Effector memory CD4-positive, alpha-beta T cell (primary cell): ENCODE measurements at regions not wholly inside any gene's neighbourhood (a gene's known extent, or its start where the extent isn't known, plus 50 kb on each side); places are given as distances from the start of the nearest gene placed in this dataset.

Source experiments
- DNase-seq, 3 donors: peaks; one replicate each; pipeline ENCODE4 v3.0.0-alpha.2; 2020
- H3K27ac ChIP-seq: 2 replicates; pipeline ENCODE4 v1.7.0; 2013; ENCODE audit warnings: mild to moderate bottlenecking, low read length, moderate library complexity; ENCODE audit not compliant: insufficient read depth, poor library complexity, severe bottlenecking
- H3K27me3 ChIP-seq: replicated peaks from 2 replicates; pipeline ENCODE4 v1.7.0; 2013; ENCODE audit warnings: mild to moderate bottlenecking, low read length; ENCODE audit not compliant: insufficient read depth, control insufficient read depth, poor library complexity, severe bottlenecking
- H3K36me3 ChIP-seq: 2 replicates; pipeline ENCODE4 v1.7.0; 2013; ENCODE audit warnings: mild to moderate bottlenecking, low read length, moderate library complexity; ENCODE audit not compliant: control insufficient read depth, insufficient read depth
- H3K4me1 ChIP-seq: 2 replicates; pipeline ENCODE4 v1.7.0; 2013; ENCODE audit warnings: low read length, mild to moderate bottlenecking; ENCODE audit not compliant: control insufficient read depth, insufficient read depth, poor library complexity, severe bottlenecking
- H3K4me3 ChIP-seq: 2 replicates; pipeline ENCODE4 v1.7.0; 2013; ENCODE audit warnings: low read length, low read depth, mild to moderate bottlenecking; ENCODE audit not compliant: insufficient read depth, poor library complexity, severe bottlenecking
- H3K9me3 ChIP-seq: 2 replicates; pipeline ENCODE4 v1.7.0; 2013; ENCODE audit warnings: mild to moderate bottlenecking, low read length, moderate library complexity; ENCODE audit not compliant: control insufficient read depth

DNA sequence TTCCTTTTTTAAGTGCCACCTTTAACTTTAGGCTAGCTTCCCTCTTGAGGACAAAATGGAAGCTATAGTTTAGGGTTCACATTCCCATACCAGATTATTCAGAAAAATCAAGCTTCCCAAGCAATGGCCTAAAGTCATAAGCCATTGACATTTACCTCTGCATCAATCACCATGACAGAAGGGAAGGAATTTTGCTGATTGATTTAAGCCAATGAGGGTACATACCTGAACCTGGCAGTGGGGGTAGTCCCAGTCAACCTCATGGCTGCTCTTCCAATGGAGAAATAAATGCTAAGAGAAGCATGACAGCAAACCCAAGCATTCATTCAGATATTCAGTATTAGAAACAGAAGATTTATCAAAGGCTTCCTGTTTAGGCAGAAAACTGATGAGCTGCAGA lies 128.4 kb upstream of the CREB1 start:
- no peak for DNase-seq
- H3K27ac ChIP-seq = no peak overlapping the region
- H3K27me3 ChIP-seq = no peaks in the 10 kb centered on the region

DNA sequence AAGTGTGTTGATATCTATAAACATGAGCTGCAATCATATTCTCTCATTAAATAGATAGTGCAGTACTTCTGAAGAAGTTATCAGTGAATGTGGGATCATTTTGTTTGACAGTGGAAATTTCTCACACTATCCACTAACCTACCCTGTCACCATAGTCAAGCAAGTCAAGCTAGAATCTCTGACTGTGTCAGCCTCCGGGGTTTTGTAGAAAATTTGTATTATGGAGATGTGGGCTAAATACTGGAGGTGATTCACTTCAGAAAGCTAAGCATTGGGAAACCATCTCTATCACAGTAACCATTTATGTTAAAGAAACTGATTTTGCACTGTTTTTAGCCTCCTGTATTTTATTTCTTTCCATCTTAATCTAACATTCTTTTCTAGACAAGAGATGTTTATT lies 126.6 kb upstream of the CREB1 start:
- no peaks in the 10 kb centered on the region for H3K4me1 ChIP-seq
- H3K9me3 ChIP-seq = no peaks in the 10 kb centered on the region
- H3K27ac ChIP-seq = no peak overlapping the region
- no peaks in the 10 kb centered on the region for H3K36me3 ChIP-seq
- DNase-seq = no peak
- H3K27me3 ChIP-seq = no peaks in the 10 kb centered on the region
- H3K4me3 ChIP-seq = no peak overlapping the region

More for the DNA sequence above, 128.4 kb upstream of the CREB1 start:
- Histone ChIP-seq H3K36me3 (no peaks in the 10 kb centered on the region), H3K9me3 (no peaks in the 10 kb centered on the region), H3K4me3 (no peak overlapping the region), H3K4me1 (no peaks in the 10 kb centered on the region)

DNA sequence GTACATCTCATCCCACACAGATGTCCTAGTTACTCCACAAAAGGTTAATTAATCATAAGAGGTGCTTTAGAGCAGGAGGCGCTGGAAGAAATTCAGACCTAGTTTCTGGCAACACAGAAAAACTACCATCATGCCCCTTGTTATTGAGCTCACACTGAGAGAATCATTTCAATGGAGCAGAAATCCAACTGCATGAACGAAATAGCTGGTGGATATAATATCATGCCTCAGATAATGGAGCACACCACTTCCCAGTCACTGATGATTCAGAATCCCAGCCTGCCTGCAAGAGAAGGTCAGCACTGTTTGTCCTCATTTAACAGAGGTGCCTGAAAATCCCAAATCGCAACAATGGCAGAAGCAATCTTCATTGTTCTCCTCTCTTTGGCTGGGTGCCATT lies 125.8 kb upstream of the CREB1 start:
- Histone ChIP-seq H3K9me3 (no peaks in the 10 kb centered on the region), H3K27ac (no peak overlapping the region), H3K4me3 (no peak overlapping the region), H3K27me3 (no peaks in the 10 kb centered on the region), H3K36me3 (no peaks in the 10 kb centered on the region), H3K4me1 (no peaks in the 10 kb centered on the region)
- DNase-seq = no peak

DNA sequence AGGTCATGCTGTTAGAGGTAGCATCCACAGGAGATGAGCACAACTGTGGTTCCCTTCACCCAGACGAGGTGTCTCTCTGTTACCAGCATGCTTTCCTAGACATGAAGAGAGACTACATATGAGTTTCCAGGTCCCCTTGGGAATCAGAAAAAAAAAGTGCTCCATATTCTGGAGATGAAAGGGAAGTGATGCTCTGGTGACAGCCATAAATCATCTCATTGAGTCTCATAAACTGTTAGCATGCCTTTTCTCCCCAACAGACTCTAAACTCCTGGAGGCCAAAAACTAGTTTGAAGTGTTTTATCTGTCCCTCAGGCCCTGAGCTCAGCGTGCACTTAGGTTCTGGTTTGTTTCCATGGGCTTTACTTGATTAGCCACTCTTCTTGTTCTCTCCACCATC lies 124.6 kb upstream of the CREB1 start:
- no peak overlapping the region for H3K27ac ChIP-seq
- no peak overlapping the region for H3K4me3 ChIP-seq
- no peaks in the 10 kb centered on the region for H3K4me1 ChIP-seq
- no peak for DNase-seq
- no peaks in the 10 kb centered on the region for H3K9me3 ChIP-seq
- no peaks in the 10 kb centered on the region for H3K36me3 ChIP-seq
- no peaks in the 10 kb centered on the region for H3K27me3 ChIP-seq

DNA sequence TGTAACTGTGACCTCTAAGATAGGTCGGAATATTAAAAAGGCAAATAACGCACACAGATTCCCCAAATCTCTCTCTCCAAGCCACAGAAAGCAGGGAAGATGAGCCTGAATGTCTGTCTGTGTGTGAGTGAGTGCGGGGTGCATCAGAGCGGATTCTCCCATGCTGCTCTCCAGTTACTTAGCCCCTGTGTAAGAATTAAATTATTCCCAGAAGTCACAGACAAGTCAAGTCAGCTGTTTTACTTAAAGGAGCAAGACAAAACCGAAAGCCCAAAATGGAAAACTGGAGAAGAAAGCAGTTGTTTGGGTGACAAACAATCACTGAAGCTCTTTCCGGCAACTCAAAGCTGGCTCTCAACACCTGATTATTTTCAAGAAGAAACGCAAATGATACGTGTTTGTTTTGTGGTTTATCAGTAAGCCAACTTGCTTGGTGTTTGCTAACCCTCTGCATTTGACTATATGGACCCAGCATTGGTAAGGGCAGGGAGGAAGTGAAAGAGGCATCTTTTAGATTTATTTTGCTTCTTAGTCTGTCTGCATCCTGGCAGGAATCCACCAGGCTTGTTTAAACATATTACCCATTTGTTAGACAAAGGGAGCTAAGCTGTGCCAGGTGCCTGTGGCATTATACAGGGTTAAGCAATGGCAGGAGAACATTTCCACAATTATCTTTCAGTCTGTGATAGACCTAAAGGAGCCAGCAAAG lies 121.5 kb upstream of the CREB1 start:
- no peak for DNase-seq
- Histone ChIP-seq H3K4me1 (no peaks in the 10 kb centered on the region), H3K27ac (no peak overlapping the region), H3K27me3 (no peaks in the 10 kb centered on the region), H3K36me3 (no peaks in the 10 kb centered on the region), H3K4me3 (no peak overlapping the region), H3K9me3 (no peaks in the 10 kb centered on the region)

DNA sequence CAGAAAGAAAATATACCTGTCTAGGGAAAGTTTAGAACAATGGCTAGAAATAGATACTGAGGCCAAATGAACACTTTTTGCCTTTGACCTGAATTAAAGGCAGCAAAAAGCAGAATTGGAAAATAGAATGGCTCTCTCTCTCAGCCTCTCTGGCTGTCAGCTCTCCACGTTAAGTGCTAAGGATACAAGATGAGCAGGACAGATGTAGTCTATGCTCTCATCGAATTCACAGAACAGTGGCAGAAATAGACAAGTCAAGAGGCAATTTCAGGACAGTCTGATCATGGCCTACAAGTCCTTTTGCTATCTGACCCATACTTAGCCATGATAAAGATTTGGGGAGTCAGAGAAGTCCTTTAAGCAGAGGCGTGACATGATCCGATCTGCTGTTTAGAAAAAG lies 120.2 kb upstream of the CREB1 start:
- H3K9me3 ChIP-seq = no peaks in the 10 kb centered on the region
- no peak for DNase-seq
- H3K4me1 ChIP-seq = no peaks in the 10 kb centered on the region
- no peak overlapping the region for H3K4me3 ChIP-seq
- no peaks in the 10 kb centered on the region for H3K27me3 ChIP-seq
- H3K36me3 ChIP-seq = no peaks in the 10 kb centered on the region
- no peak overlapping the region for H3K27ac ChIP-seq

DNA sequence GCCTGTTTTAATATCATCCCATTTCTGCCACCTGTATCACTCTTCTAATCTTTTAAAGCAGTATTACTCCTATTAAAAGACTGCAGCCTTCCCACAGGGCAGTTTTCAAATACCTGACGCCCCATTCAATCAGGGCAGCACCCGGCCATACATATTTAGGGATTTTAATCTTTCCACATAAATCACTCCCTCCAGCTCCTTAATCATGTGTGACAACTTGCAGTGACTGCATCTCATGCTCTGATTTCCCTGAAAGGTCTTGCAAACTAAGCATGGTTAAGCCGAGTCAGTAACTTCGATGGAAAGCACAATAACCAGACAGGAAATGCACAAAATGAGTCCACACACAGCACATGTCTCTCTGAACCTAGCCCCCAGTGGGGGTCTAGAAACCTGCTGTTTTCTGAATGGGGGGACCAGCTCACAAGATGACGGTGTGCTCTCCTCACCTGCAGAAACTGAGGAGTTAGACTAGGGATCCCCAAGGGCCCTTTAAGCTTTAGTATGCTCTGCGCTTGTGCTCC lies 116.9 kb upstream of the CREB1 start:
- Histone ChIP-seq H3K36me3 (no peaks in the 10 kb centered on the region), H3K4me1 (no peaks in the 10 kb centered on the region), H3K4me3 (no peak overlapping the region), H3K27ac (no peak overlapping the region), H3K9me3 (no peaks in the 10 kb centered on the region), H3K27me3 (no peaks in the 10 kb centered on the region)
- DNase-seq = no peak

DNA sequence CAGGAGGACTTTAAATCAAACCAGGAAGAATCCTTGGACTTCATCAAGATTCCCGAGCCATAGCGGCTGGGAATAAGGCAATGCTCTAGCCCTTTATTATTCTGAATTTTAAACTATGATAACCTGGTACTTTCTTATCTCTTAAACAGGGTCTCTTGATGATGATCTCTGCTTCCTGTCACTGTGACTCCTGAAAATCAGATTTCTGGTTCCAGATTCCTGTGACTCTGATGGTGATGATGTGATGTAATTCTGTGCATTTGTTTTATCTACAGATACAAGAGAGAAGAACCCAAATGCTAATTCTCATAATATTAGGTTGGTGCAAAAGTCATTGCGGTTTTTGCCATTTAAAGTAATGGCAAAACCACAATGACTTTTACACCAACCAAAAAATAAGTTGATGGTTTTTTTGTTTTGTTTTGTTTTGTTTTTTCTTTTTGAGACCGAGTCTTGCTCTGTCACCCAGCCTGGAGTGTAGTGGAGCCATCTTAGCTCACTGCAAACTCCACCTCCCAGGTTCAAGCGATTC lies 116.3 kb upstream of the CREB1 start:
- H3K4me1 ChIP-seq = no peaks in the 10 kb centered on the region
- no peaks in the 10 kb centered on the region for H3K9me3 ChIP-seq
- no peaks in the 10 kb centered on the region for H3K36me3 ChIP-seq
- H3K4me3 ChIP-seq = no peak overlapping the region
- no peaks in the 10 kb centered on the region for H3K27me3 ChIP-seq
- H3K27ac ChIP-seq = no peak overlapping the region
- DNase-seq = no peak

DNA sequence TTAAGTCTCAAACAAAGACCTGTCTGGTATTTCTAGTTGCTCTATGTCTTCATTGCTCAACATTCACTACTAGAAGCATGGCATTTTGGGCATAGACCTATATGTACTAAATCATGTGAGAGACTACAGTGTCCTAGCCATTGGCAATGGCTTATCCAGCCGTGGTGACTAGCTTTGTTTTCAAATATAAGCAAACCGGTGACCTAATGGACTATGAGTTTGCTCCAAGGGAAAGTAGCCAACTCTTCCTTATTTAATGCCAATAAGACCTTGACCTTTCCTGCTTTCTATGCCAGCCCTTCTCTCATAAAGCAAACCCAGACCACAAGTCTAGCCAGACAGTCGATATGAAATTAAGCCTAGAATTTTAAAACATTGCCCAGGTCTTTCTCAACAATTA lies 113.7 kb upstream of the CREB1 start:
- no peaks in the 10 kb centered on the region for H3K9me3 ChIP-seq
- no peak overlapping the region for H3K4me3 ChIP-seq
- no peak overlapping the region for H3K27ac ChIP-seq
- no peaks in the 10 kb centered on the region for H3K4me1 ChIP-seq
- DNase-seq = no peak
- no peaks in the 10 kb centered on the region for H3K36me3 ChIP-seq
- no peaks in the 10 kb centered on the region for H3K27me3 ChIP-seq

DNA sequence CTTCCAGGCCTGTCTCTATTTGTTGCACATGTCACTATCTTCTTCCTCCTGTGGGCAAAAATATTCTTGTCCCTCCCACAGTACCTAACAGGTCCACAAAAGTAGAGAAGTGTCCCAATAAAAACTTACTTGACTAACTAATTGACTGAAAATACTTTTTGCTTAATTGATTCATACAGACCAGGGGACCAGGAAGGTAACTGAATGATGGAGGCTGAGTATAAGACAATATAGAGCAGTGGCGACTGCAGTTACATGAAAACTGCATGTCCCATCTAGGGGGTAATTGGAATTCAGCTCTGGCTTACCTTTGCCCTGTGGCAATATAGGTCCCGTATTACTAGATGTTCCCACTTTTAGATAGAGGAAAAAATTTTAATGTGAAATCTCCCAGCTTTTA lies 112.9 kb upstream of the CREB1 start:
- Histone ChIP-seq H3K4me1 (no peaks in the 10 kb centered on the region), H3K27ac (no peak overlapping the region), H3K36me3 (no peaks in the 10 kb centered on the region), H3K9me3 (no peaks in the 10 kb centered on the region), H3K27me3 (no peaks in the 10 kb centered on the region), H3K4me3 (no peak overlapping the region)
- DNase-seq = no peak
